HuH-7 (cell line): ENCODE measurements at regions not wholly inside any gene's neighbourhood (a gene's known extent, or its start where the extent isn't known, plus 50 kb on each side); places are given as distances from the start of the nearest gene placed in this dataset.
A peak's percentile ranks its signal among the peaks of the same experiment; 100 is the strongest.

Experiments used
- DNase-seq: peaks from one replicate; pipeline ENCODE4 v3.0.0; 2011; ENCODE audit warnings: low spot score

- DNase-seq = no peak
These were observed 52.9 kb upstream of the CITED4 start for GRCh38 chr1:40914927-40915569.

- no peak for DNase-seq
These were observed 53.4 kb upstream of the CITED4 start for GRCh38 chr1:40915581-40915980.

- no peak for DNase-seq
These were observed 56.0 kb upstream of the CITED4 start for GRCh38 chr1:40917995-40918711.

- peak; percentile 79 for DNase-seq
These were observed 57.4 kb upstream of the CITED4 start for GRCh38 chr1:40919475-40920011.

GRCh38 chr1:40921522-40921921, 58.0 kb upstream of the CTPS1 start:
- no peak for DNase-seq

GRCh38 chr1:40921981-40922677, 57.4 kb upstream of the CTPS1 start:
- DNase-seq = no peak

GRCh38 chr1:40922969-40923368, 56.5 kb upstream of the CTPS1 start:
- DNase-seq = no peak

- no peak for DNase-seq
These were observed 55.9 kb upstream of the CTPS1 start for GRCh38 chr1:40923511-40924020.

GRCh38 chr1:40924767-40925166, 54.7 kb upstream of the CTPS1 start:
- DNase-seq = no peak

GRCh38 chr1:40925834-40926410, 53.6 kb upstream of the CTPS1 start:
- DNase-seq = no peak

GRCh38 chr1:40926441-40926840, 53.1 kb upstream of the CTPS1 start:
- DNase-seq = no peak

GRCh38 chr1:40927781-40928180, 51.7 kb upstream of the CTPS1 start:
- no peak for DNase-seq

- no peak for DNase-seq
These were observed 50.8 kb upstream of the CTPS1 start for GRCh38 chr1:40928699-40929098.

- DNase-seq = no peak
These were observed 50.3 kb upstream of the CTPS1 start for GRCh38 chr1:40929155-40929554.
